ENCODE measurements at regions not wholly inside any gene's neighbourhood (a gene's known extent, or its start where the extent isn't known, plus 50 kb on each side); places are given as distances from the start of the nearest gene placed in this dataset.

DNA sequence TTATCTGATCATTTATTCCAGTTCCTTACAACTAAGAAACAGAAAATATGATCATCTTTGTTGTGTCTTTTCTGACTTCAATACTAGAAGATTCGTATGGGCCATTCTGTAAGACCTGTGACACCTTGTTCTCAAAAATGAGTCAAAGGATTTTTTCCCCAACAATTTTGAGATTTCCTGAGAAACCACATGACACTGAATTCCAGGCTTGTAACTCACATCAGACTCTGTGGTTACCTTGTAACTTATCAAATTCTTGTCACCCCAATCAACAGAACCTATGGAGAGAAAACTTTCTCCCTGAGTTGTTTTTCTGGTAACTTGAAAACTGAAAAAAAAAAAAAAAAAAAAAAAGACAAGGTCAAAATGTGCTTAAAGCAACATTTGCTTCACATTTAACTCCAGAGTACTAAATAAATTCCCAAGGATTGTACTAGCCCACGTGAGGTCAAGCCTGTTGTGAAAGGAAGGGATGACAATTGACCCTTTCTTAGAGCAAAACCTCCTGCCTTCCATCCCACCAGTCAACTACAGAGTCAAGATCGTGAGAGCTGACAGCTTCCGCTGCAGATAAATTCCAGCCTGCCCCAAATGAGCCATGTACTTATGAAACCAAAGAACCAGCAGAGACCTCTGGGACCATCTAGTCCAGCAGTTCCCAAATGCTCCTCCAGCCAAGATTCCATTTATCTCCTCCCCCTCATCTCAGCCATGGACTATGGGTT is 140.3 kb downstream of the TBX18 start:
- WGBS, result 9% methylated on average over 4 of the region's 4 CpGs
- peak; percentile 70 for DNase-seq
- Histone ChIP-seq H2BK120ac (ENCODE audit: low read depth, low read length) (no peak overlapping the region), H3K9ac (ENCODE audit: low read length) (peak overlapping the region; percentile 61), H2BK12ac (ENCODE audit: low read length in 2 of 2) (no peak overlapping the region), H3K27ac (ENCODE audit: low read length, poor library complexity, severe bottlenecking) (peak overlapping the region; percentile 88), H3K36me3 (ENCODE audit: control insufficient read depth in 1 of 2, insufficient read depth in 2 of 2, low read depth in 1 of 2, low read length in 2 of 2) (no peaks in the 10 kb centered on the region), H3K23ac (ENCODE audit: low read length in 2 of 2) (no peak overlapping the region), H3K79me1 (replicated peaks; ENCODE audit: low read length, poor library complexity, severe bottlenecking) (no peaks in the 10 kb centered on the region), H4K91ac (ENCODE audit: low read length) (no peak overlapping the region), H2AK5ac (ENCODE audit: low read length, severe bottlenecking) (peak overlapping the region; percentile 61), H3K4me2 (ENCODE audit: low read length, poor library complexity, severe bottlenecking) (no peak overlapping the region), H3K18ac (ENCODE audit: low read depth in 1 of 2, low read length in 2 of 2) (peak overlapping the region in 1 of 2 experiments; percentile 11), H3K14ac (ENCODE audit: low read length in 2 of 2) (no peak overlapping the region), H3K4me1 (ENCODE audit: control insufficient read depth, insufficient read depth, low read depth, low read length) (peaks cover 3% of the 10 kb centered on the region), H2BK5ac (ENCODE audit: low read depth, low read length, poor library complexity, severe bottlenecking) (peak overlapping the region; percentile 8), H3K27me3 (ENCODE audit: control insufficient read depth in 1 of 2, insufficient read depth in 1 of 2, low read length in 2 of 2) (no peaks in the 10 kb centered on the region), H4K8ac (ENCODE audit: low read length) (no peak overlapping the region), H3K9me3 (ENCODE audit: control insufficient read depth, low read length) (no peaks in the 10 kb centered on the region), H2BK15ac (ENCODE audit: low read depth, poor library complexity, severe bottlenecking) (no peak overlapping the region), H3K4ac (ENCODE audit: low read depth in 1 of 2, low read length in 2 of 2) (no peak overlapping the region), H3K4me3 (ENCODE audit: insufficient read depth in 1 of 2, low read depth in 1 of 2, low read length in 2 of 2) (no peak overlapping the region), H2AFZ (ENCODE audit: low read depth, low read length) (no peak overlapping the region)

DNA sequence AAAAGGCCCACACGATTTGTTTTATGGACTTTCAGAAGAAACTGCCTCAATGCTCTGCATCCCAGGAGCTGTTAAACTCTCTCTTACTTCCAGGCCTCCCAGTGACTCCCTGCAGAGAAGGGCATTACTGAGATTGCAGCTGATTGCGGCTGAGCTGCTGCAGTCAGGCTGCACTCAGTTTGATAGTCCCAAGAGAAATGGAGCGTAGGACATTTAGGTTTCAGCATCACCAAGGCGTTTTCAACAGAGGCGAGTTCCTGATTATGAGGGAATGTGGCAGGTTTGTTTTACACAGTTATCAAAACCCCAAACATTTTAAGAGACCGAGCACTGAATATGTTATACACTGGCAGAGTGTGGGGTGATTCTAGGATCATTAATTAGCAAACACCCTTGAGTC is 145.6 kb downstream of the TBX18 start:
- DNase-seq, result peak; percentile 52
- Histone ChIP-seq H3K4ac (ENCODE audit: low read depth in 1 of 2, low read length in 2 of 2) (no peak overlapping the region), H4K8ac (ENCODE audit: low read length) (no peak overlapping the region), H3K4me2 (ENCODE audit: low read length, poor library complexity, severe bottlenecking) (peak overlapping the region; percentile 23), H3K23ac (ENCODE audit: low read length in 2 of 2) (no peak overlapping the region), H2AK5ac (ENCODE audit: low read length, severe bottlenecking) (no peak overlapping the region), H2BK120ac (ENCODE audit: low read depth, low read length) (no peak overlapping the region), H2BK15ac (ENCODE audit: low read depth, poor library complexity, severe bottlenecking) (no peak overlapping the region), H3K4me3 (ENCODE audit: insufficient read depth in 1 of 2, low read depth in 1 of 2, low read length in 2 of 2) (no peak overlapping the region), H3K27ac (ENCODE audit: low read length, poor library complexity, severe bottlenecking) (peak overlapping the region; percentile 98), H2BK12ac (ENCODE audit: low read length in 2 of 2) (peak overlapping the region in 1 of 2 experiments; percentile 80), H3K9ac (ENCODE audit: low read length) (peak overlapping the region; percentile 83), H4K91ac (ENCODE audit: low read length) (no peak overlapping the region), H3K36me3 (ENCODE audit: control insufficient read depth in 1 of 2, insufficient read depth in 2 of 2, low read depth in 1 of 2, low read length in 2 of 2) (no peaks in the 10 kb centered on the region), H3K4me1 (ENCODE audit: control insufficient read depth, insufficient read depth, low read depth, low read length) (no peaks in the 10 kb centered on the region), H2BK5ac (ENCODE audit: low read depth, low read length, poor library complexity, severe bottlenecking) (peak overlapping the region; percentile 75), H3K79me1 (replicated peaks; ENCODE audit: low read length, poor library complexity, severe bottlenecking) (no peaks in the 10 kb centered on the region), H3K14ac (ENCODE audit: low read length in 2 of 2) (no peak overlapping the region), H3K18ac (ENCODE audit: low read depth in 1 of 2, low read length in 2 of 2) (peak overlapping the region in 1 of 2 experiments; percentile 29), H2AFZ (ENCODE audit: low read depth, low read length) (no peak overlapping the region), H3K27me3 (ENCODE audit: control insufficient read depth in 1 of 2, insufficient read depth in 1 of 2, low read length in 2 of 2) (no peaks in the 10 kb centered on the region), H3K9me3 (ENCODE audit: control insufficient read depth, low read length) (no peaks in the 10 kb centered on the region)
- 8% methylated on average over 2 of the region's 6 CpGs for WGBS

DNA sequence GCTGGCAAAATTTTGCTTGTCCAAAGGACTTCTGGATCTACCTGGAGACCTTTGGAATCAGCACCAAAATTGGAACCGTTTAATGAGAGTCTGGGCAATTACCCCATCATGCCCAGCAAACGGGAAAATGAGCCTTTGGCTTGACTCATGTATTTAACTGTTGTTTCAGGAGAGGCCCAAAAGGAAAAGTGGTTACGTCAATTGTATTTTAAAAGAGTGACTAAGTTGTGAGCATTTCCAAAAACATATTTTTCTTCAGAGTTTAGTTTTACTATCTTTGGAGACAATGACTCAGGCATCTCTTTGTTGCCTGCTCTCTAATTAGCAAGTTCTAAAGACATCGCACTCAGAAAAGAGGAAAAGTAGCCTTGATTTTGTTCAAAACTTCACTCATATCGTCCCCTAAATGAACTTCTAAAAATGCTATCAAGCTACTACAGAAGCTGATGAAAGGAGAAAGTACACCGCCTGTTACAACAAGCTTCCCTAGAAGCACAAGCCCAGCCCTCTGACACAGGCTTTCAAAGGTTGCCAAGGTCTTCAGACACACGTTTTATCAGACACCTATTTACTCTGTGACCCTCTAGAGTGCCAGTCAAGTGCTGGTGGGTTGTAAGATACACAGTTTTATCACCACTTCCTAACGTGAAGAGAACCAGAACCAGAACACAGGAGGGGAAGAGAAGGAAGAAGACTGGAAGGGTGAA is 146.2 kb downstream of the TBX18 start:
- Histone ChIP-seq H2BK12ac (ENCODE audit: low read length in 2 of 2) (peak overlapping the region in 1 of 2 experiments; percentile 37), H3K23ac (ENCODE audit: low read length in 2 of 2) (no peak overlapping the region), H3K9ac (ENCODE audit: low read length) (peak overlapping the region; percentile 83), H2AFZ (ENCODE audit: low read depth, low read length) (peak overlapping the region; percentile 58), H4K91ac (ENCODE audit: low read length) (no peak overlapping the region), H4K8ac (ENCODE audit: low read length) (peak overlapping the region; percentile 54), H2BK15ac (ENCODE audit: low read depth, poor library complexity, severe bottlenecking) (no peak overlapping the region), H3K9me3 (ENCODE audit: control insufficient read depth, low read length) (no peaks in the 10 kb centered on the region), H3K4me2 (ENCODE audit: low read length, poor library complexity, severe bottlenecking) (peak overlapping the region; percentile 13), H3K18ac (ENCODE audit: low read depth in 1 of 2, low read length in 2 of 2) (peak overlapping the region in 1 of 2 experiments; percentile 92), H3K79me1 (replicated peaks; ENCODE audit: low read length, poor library complexity, severe bottlenecking) (no peaks in the 10 kb centered on the region), H2BK120ac (ENCODE audit: low read depth, low read length) (no peak overlapping the region), H3K27me3 (ENCODE audit: control insufficient read depth in 1 of 2, insufficient read depth in 1 of 2, low read length in 2 of 2) (no peaks in the 10 kb centered on the region), H3K4ac (ENCODE audit: low read depth in 1 of 2, low read length in 2 of 2) (peak overlapping the region; percentile 15 to 51), H3K14ac (ENCODE audit: low read length in 2 of 2) (no peak overlapping the region), H3K36me3 (ENCODE audit: control insufficient read depth in 1 of 2, insufficient read depth in 2 of 2, low read depth in 1 of 2, low read length in 2 of 2) (no peaks in the 10 kb centered on the region), H3K4me3 (ENCODE audit: insufficient read depth in 1 of 2, low read depth in 1 of 2, low read length in 2 of 2) (peak overlapping the region in 1 of 2 experiments; percentile 13), H3K4me1 (ENCODE audit: control insufficient read depth, insufficient read depth, low read depth, low read length) (no peaks in the 10 kb centered on the region), H2BK5ac (ENCODE audit: low read depth, low read length, poor library complexity, severe bottlenecking) (peak overlapping the region; percentile 75), H3K27ac (ENCODE audit: low read length, poor library complexity, severe bottlenecking) (peak overlapping the region; percentile 98), H2AK5ac (ENCODE audit: low read length, severe bottlenecking) (peak overlapping the region; percentile 93)
- 31% methylated on average over 4 of the region's 8 CpGs for WGBS
- DNase-seq, result peak; percentile 80

DNA sequence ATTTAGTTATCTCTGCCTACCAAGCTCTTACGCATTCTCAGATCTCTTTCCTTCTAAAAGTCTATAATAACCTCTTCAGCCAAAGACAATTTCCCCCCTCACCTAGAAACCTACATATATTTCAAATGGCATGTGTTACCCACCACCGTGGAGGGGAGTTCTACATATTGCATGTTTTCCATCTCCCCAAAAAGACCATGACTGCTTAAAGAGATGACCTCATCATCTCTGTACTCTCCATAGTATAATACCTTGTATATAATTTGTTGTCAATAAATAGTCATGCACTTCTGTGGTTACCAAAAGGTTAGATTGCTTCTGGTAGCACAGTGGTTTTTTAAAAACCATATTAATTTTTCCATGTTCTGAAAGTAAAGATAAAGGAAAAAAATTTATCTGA is 148.4 kb downstream of the TBX18 start:
- Histone ChIP-seq H3K4me3 (ENCODE audit: insufficient read depth in 1 of 2, low read depth in 1 of 2, low read length in 2 of 2) (no peak overlapping the region), H2BK5ac (ENCODE audit: low read depth, low read length, poor library complexity, severe bottlenecking) (no peak overlapping the region), H3K36me3 (ENCODE audit: control insufficient read depth in 1 of 2, insufficient read depth in 2 of 2, low read depth in 1 of 2, low read length in 2 of 2) (no peaks in the 10 kb centered on the region), H2BK15ac (ENCODE audit: low read depth, poor library complexity, severe bottlenecking) (no peak overlapping the region), H3K9me3 (ENCODE audit: control insufficient read depth, low read length) (no peaks in the 10 kb centered on the region), H3K9ac (ENCODE audit: low read length) (no peak overlapping the region), H4K8ac (ENCODE audit: low read length) (no peak overlapping the region), H3K27ac (ENCODE audit: low read length, poor library complexity, severe bottlenecking) (no peak overlapping the region), H2BK120ac (ENCODE audit: low read depth, low read length) (no peak overlapping the region), H3K14ac (ENCODE audit: low read length in 2 of 2) (no peak overlapping the region), H3K27me3 (ENCODE audit: control insufficient read depth in 1 of 2, insufficient read depth in 1 of 2, low read length in 2 of 2) (no peaks in the 10 kb centered on the region), H2BK12ac (ENCODE audit: low read length in 2 of 2) (no peak overlapping the region), H3K4me1 (ENCODE audit: control insufficient read depth, insufficient read depth, low read depth, low read length) (no peaks in the 10 kb centered on the region), H3K18ac (ENCODE audit: low read depth in 1 of 2, low read length in 2 of 2) (no peak overlapping the region), H2AK5ac (ENCODE audit: low read length, severe bottlenecking) (no peak overlapping the region), H2AFZ (ENCODE audit: low read depth, low read length) (no peak overlapping the region), H3K23ac (ENCODE audit: low read length in 2 of 2) (no peak overlapping the region), H3K4me2 (ENCODE audit: low read length, poor library complexity, severe bottlenecking) (no peak overlapping the region), H3K79me1 (replicated peaks; ENCODE audit: low read length, poor library complexity, severe bottlenecking) (no peaks in the 10 kb centered on the region), H4K91ac (ENCODE audit: low read length) (no peak overlapping the region), H3K4ac (ENCODE audit: low read depth in 1 of 2, low read length in 2 of 2) (no peak overlapping the region)
- WGBS, result 91% methylated on average over 2 of the region's 2 CpGs
- DNase-seq, result no peak
